ENCODE measurements at regions not wholly inside any gene's neighbourhood (a gene's known extent, or its start where the extent isn't known, plus 50 kb on each side); places are given as distances from the start of the nearest gene placed in this dataset.

- no peak for DNase-seq
These were observed 132.3 kb upstream of the CHST15 start for GRCh38 chr10:124225467-124226270.

GRCh38 chr10:124225029-124225466 is 131.7 kb upstream of the CHST15 start:
- no peak for DNase-seq

- no peak for DNase-seq
These were observed 131.1 kb upstream of the CHST15 start for GRCh38 chr10:124224331-124225028.

- no peak for DNase-seq
These were observed 130.3 kb upstream of the CHST15 start for GRCh38 chr10:124223711-124224085.

GRCh38 chr10:124222988-124223710 is 129.8 kb upstream of the CHST15 start:
- no peak for DNase-seq

- no peak for DNase-seq
These were observed 129.1 kb upstream of the CHST15 start for GRCh38 chr10:124222318-124222987.

- DNase-seq: no peak
These were observed 128.2 kb upstream of the CHST15 start for GRCh38 chr10:124221356-124222317.

GRCh38 chr10:124220971-124221355 is 127.6 kb upstream of the CHST15 start:
- DNase-seq: no peak

GRCh38 chr10:124220547-124220946 is 127.1 kb upstream of the CHST15 start:
- DNase-seq: no peak

- no peak for DNase-seq
These were observed 126.3 kb upstream of the CHST15 start for GRCh38 chr10:124219655-124220054.

GRCh38 chr10:124219062-124219461 is 125.7 kb upstream of the CHST15 start:
- no peak for DNase-seq

- DNase-seq: no peak
These were observed 124.8 kb upstream of the CHST15 start for GRCh38 chr10:124217906-124218804.

- no peak for DNase-seq
These were observed 123.6 kb upstream of the CHST15 start for GRCh38 chr10:124217031-124217430.

GRCh38 chr10:124214610-124215375 is 121.4 kb upstream of the CHST15 start:
- DNase-seq: no peak

- no peak for DNase-seq
These were observed 120.6 kb upstream of the CHST15 start for GRCh38 chr10:124213899-124214510.

GRCh38 chr10:124213471-124213870 is 120.1 kb upstream of the CHST15 start:
- DNase-seq: no peak

GRCh38 chr10:124212702-124213101 is 119.3 kb upstream of the CHST15 start:
- DNase-seq: no peak

GRCh38 chr10:124211921-124212320 is 118.5 kb upstream of the CHST15 start:
- no peak for DNase-seq

- DNase-seq: no peak
These were observed 116.9 kb upstream of the CHST15 start for GRCh38 chr10:124210263-124210662.

GRCh38 chr10:124207391-124207790 is 114.0 kb upstream of the CHST15 start:
- no peak for DNase-seq

All from MV-4-11 (cell line).